ENCODE measurements at regions not wholly inside any gene's neighbourhood (a gene's known extent, or its start where the extent isn't known, plus 50 kb on each side); places are given as distances from the start of the nearest gene placed in this dataset.
A peak's percentile ranks its signal among the peaks of the same experiment; 100 is the strongest.

DNA sequence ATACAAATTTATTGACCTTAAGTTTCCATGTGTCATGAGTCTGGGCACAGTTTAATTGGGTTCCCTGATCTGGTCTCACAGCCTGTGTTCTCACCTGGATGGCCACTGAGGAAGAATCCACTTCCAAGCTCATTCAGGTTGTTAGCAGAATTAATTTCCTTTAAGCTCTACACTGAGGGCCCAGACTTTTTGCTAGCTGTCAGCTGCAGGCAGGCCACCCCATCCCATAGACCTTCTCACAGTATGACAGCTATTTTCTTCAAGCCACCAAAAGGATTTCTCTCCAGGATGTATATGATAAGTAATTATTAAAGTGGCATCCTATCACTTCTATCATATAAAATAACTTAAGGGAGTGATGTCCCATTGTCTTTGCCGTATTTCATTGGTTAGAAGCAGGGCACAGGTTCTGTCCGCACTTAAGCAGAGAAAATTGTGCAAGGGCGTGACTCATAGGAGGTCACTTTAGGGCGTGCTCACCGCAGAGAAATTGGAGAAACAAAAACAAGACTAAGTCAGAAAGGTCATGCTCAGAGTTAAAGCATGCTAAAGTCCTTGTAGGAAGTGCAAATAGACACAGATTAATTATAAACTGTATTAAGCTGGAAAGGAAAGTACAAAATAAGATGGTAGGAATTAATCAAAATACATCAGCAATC is 109.9 kb downstream of the AHR start (continued):
- TF ChIP-seq, protein P1, sequence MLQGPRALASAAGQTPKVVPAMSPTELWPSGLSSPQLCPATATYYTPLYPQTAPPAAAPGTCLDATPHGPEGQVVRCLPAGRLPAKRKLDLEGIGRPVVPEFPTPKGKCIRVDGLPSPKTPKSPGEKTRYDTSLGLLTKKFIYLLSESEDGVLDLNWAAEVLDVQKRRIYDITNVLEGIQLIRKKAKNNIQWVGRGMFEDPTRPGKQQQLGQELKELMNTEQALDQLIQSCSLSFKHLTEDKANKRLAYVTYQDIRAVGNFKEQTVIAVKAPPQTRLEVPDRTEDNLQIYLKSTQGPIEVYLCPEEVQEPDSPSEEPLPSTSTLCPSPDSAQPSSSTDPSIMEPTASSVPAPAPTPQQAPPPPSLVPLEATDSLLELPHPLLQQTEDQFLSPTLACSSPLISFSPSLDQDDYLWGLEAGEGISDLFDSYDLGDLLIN (CRISPR knock-in tag; IDR thresholded peaks at IDR 0.05; ENCODE audit: borderline replicate concordance) = no peak
- TF ChIP-seq ZBTB3 (CRISPR knock-in tag; IDR thresholded peaks at IDR 0.05; ENCODE audit: borderline replicate concordance, low read depth) (no peak), RXRB (CRISPR knock-in tag; IDR thresholded peaks at IDR 0.05; ENCODE audit: borderline replicate concordance) (peak; percentile 99), CREM (IDR thresholded peaks at IDR 0.05) (peak; percentile 64; the same call in 1 of the 2 replicates), CREM (CRISPR knock-in tag; IDR thresholded peaks at IDR 0.05) (no peak), KDM3A (CRISPR knock-in tag; IDR thresholded peaks at IDR 0.05; ENCODE audit: low read depth) (peak; percentile 57; the same call in 1 of the 2 replicates), SMARCC2 (IDR thresholded peaks at IDR 0.05) (no peak), SMAD1 (CRISPR knock-in tag; IDR thresholded peaks at IDR 0.05; ENCODE audit: borderline replicate concordance, low read depth) (no peak), ZNF607 (CRISPR knock-in tag; IDR thresholded peaks at IDR 0.05; ENCODE audit: borderline replicate concordance) (no peak), NAIF1 (CRISPR knock-in tag; IDR thresholded peaks at IDR 0.05; ENCODE audit: borderline replicate concordance) (no peak), GATAD2A (CRISPR knock-in tag; IDR thresholded peaks at IDR 0.05) (peak; percentile 91), HIVEP1 (CRISPR knock-in tag; IDR thresholded peaks at IDR 0.05) (no peak), ZNF619 (CRISPR knock-in tag; IDR thresholded peaks at IDR 0.05) (no peak), FIP1L1 (IDR thresholded peaks at IDR 0.05; ENCODE audit: borderline replicate concordance, insufficient read depth, low read depth, low read length) (no peak), ETV5 (CRISPR knock-in tag; IDR thresholded peaks at IDR 0.05; ENCODE audit: borderline replicate concordance) (peak; percentile 65; the same call in 1 of the 2 replicates), THYN1 (CRISPR knock-in tag; IDR thresholded peaks at IDR 0.05; ENCODE audit: borderline replicate concordance, low read depth) (no peak), YEATS2 (CRISPR knock-in tag; IDR thresholded peaks at IDR 0.05; ENCODE audit: borderline replicate concordance) (peak; percentile 53; the same call in 1 of the 2 replicates), ZMAT3 (CRISPR knock-in tag; conservative IDR thresholded peaks at IDR 0.05) (no peak)
- TF ChIP-seq, protein P2, sequence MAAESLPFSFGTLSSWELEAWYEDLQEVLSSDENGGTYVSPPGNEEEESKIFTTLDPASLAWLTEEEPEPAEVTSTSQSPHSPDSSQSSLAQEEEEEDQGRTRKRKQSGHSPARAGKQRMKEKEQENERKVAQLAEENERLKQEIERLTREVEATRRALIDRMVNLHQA (CRISPR knock-in tag; IDR thresholded peaks at IDR 0.05) = no peak
- TF ChIP-seq, protein P3, sequence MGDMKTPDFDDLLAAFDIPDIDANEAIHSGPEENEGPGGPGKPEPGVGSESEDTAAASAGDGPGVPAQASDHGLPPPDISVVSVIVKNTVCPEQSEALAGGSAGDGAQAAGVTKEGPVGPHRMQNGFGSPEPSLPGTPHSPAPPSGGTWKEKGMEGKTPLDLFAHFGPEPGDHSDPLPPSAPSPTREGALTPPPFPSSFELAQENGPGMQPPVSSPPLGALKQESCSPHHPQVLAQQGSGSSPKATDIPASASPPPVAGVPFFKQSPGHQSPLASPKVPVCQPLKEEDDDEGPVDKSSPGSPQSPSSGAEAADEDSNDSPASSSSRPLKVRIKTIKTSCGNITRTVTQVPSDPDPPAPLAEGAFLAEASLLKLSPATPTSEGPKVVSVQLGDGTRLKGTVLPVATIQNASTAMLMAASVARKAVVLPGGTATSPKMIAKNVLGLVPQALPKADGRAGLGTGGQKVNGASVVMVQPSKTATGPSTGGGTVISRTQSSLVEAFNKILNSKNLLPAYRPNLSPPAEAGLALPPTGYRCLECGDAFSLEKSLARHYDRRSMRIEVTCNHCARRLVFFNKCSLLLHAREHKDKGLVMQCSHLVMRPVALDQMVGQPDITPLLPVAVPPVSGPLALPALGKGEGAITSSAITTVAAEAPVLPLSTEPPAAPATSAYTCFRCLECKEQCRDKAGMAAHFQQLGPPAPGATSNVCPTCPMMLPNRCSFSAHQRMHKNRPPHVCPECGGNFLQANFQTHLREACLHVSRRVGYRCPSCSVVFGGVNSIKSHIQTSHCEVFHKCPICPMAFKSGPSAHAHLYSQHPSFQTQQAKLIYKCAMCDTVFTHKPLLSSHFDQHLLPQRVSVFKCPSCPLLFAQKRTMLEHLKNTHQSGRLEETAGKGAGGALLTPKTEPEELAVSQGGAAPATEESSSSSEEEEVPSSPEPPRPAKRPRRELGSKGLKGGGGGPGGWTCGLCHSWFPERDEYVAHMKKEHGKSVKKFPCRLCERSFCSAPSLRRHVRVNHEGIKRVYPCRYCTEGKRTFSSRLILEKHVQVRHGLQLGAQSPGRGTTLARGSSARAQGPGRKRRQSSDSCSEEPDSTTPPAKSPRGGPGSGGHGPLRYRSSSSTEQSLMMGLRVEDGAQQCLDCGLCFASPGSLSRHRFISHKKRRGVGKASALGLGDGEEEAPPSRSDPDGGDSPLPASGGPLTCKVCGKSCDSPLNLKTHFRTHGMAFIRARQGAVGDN (CRISPR knock-in tag; IDR thresholded peaks at IDR 0.05) = no peak
- TF ChIP-seq, protein P4, sequence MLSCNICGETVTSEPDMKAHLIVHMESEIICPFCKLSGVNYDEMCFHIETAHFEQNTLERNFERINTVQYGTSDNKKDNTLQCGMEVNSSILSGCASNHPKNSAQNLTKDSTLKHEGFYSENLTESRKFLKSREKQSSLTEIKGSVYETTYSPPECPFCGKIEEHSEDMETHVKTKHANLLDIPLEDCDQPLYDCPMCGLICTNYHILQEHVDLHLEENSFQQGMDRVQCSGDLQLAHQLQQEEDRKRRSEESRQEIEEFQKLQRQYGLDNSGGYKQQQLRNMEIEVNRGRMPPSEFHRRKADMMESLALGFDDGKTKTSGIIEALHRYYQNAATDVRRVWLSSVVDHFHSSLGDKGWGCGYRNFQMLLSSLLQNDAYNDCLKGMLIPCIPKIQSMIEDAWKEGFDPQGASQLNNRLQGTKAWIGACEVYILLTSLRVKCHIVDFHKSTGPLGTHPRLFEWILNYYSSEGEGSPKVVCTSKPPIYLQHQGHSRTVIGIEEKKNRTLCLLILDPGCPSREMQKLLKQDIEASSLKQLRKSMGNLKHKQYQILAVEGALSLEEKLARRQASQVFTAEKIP (CRISPR knock-in tag; IDR thresholded peaks at IDR 0.05; ENCODE audit: borderline replicate concordance) = no peak
- TF ChIP-seq, protein P5, sequence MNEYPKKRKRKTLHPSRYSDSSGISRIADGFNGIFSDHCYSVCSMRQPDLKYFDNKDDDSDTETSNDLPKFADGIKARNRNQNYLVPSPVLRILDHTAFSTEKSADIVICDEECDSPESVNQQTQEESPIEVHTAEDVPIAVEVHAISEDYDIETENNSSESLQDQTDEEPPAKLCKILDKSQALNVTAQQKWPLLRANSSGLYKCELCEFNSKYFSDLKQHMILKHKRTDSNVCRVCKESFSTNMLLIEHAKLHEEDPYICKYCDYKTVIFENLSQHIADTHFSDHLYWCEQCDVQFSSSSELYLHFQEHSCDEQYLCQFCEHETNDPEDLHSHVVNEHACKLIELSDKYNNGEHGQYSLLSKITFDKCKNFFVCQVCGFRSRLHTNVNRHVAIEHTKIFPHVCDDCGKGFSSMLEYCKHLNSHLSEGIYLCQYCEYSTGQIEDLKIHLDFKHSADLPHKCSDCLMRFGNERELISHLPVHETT (CRISPR knock-in tag; conservative IDR thresholded peaks at IDR 0.05) = no peak

All from HepG2 (cell line).